ENCODE measurements at regions not wholly inside any gene's neighbourhood (a gene's known extent, or its start where the extent isn't known, plus 50 kb on each side); places are given as distances from the start of the nearest gene placed in this dataset.

DNA sequence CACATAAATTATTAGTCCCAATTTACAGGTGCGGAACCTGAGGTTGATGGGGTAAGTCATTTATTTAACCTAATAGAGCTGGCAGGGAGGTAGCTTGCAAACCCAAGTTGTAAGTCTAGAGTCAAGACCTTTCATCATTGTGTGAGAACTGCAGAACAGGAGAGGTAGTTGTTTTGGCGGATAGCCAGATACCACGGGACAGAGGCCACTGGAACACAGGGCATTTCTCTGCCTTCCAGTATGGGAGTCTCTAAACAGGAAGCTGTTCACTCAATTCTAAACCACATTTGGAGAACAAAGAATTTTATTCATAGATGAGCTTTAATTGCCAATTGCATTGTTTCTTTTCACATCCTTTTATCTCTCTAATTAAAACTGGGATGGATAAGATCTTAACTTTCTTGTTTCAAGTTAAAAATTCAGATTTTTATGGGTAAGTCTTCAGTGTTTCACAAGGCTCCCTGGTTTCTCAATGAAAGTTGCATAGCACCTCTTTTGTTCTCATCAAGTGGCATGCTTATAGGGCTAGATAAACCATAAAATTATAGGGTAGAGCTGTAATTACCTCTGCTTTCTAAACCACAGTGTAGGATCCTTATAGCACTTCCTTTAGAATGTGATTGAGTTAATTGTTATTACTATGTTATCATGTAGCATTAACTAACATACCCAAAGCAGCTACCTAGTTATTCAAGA, 489.0 kb downstream of the GATA3 start:
- DNase-seq (ENCODE audit: low spot score) = no peak
- in situ Hi-C loops (cut with HindIII; ENCODE audit: low sequenced_read_pairs) = no loop called here

DNA sequence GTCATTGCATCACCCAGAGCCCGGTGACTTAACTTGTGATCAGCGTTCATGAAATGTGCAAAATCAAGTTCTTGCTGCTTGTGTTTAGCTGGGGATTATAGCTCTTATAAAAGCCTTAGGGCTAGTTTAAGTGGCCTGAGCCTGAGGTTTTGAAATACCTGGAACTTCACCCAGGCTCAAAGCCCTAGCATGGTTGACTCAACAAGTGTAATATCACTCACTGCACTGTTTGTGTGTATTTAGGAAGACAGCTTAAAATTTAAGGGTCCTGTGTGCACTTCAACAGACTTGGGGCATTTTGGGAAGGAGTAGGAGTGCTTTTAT, 489.5 kb downstream of the GATA3 start:
- in situ Hi-C loops (cut with HindIII; ENCODE audit: low sequenced_read_pairs) = no loop called here
- no peak for DNase-seq (ENCODE audit: low spot score)

DNA sequence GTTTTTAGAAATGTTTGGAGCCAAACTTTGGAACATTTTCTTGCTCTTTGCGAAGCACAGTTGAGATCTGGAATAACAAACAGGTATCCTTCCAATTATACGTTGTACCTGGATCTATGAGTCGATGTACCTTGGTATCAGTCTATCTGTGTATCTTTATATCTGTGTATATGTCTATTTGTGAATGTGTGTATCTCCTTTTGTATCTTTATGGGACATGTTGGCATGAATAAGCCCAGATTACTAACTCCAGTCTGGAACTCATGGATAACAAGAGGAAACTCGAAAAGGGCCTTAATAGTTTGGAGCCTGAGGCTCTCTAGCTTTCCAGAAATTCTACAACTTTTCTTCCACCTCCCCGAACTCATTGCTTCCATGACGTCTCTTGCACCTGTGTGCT, 490.0 kb downstream of the GATA3 start:
- in situ Hi-C loops (cut with HindIII; ENCODE audit: low sequenced_read_pairs) = no loop called here

DNA sequence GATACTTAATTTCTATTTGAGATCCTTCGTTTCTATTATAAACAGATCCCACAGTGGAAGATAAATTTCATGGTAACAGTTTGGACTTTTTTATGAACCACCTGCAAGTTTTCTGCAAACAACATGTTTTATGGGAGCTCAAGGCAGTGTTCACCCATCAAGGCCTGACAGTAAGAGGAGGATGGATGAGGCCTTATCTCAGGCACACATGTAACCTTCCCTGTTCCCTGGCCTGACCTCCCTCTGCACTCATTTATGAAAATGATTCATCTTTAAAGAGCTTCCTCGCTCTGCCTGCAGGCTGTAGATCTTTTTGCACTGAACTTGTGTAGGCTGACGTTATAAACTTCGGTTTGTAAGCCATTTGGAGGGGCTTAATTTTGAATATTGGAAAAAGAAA, 500.1 kb downstream of the GATA3 start:
- no peak for DNase-seq (ENCODE audit: low spot score)
- in situ Hi-C loops (cut with HindIII; ENCODE audit: low sequenced_read_pairs) = no loop called here

More for the DNA sequence above, 490.0 kb downstream of the GATA3 start:
- DNase-seq (ENCODE audit: low spot score) = no peak

DNA sequence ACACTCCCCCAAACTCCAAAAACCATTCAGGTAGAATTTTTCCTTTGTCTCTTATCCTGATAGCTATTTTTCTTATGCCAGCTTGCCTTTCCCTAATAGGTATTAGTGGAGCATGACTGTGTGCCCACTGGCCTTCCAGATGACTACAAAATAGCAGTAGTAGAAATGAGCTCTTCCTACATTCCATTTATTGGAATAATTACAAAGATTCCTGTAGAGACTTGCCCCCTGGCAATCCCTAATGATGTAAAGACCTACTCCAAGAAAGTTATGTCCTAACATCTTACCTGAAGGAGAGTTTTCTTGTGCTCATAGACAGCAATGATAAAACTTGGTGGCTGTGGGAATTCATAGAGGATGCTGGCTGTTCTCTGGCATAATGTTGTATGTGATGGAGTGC, 501.8 kb downstream of the GATA3 start:
- DNase-seq (ENCODE audit: low spot score) = no peak
- in situ Hi-C loops (cut with HindIII; ENCODE audit: low sequenced_read_pairs) = no loop called here

DNA sequence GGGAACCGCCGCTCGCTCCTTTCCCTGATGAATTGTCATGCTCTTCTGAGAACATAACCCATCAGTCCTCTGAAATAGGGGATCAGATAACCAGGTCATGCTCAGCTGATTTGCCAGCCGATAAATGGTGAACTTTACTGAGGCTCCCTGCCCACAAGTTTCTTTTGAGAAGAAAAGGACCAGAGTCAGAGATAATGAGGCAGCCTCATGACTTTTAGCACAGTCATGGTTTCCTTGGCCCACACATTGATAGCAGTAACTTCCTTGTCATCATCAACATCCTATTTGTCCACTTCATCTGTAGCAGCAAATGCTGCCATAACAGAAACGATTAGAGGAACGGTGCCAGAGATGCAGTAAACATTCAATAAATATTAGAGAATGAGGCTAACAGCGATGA, 509.0 kb downstream of the GATA3 start:
- in situ Hi-C loops (cut with HindIII; ENCODE audit: low sequenced_read_pairs) = no loop called here
- no peak for DNase-seq (ENCODE audit: low spot score)

DNA sequence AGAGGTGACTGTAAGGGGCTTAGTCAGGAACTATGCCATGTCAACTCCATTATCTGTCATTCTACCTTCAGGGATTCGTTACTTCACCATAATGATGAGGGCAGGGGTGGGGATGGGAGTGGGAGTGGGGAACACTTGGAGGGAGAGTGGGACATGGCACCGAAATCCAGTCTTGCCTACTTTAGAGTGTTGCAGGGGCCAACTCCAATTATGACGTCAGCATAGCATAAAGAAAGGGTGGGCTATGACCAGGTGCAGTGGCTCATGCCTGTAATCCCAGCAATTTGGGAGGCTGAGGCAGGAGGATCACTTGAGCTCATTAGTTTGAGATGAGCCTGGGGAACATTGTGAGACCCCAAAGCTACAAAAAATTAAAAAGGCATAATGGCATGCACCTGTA, 512.2 kb downstream of the GATA3 start:
- in situ Hi-C loops (cut with HindIII; ENCODE audit: low sequenced_read_pairs) = no loop called here
- DNase-seq (ENCODE audit: low spot score) = no peak

DNA sequence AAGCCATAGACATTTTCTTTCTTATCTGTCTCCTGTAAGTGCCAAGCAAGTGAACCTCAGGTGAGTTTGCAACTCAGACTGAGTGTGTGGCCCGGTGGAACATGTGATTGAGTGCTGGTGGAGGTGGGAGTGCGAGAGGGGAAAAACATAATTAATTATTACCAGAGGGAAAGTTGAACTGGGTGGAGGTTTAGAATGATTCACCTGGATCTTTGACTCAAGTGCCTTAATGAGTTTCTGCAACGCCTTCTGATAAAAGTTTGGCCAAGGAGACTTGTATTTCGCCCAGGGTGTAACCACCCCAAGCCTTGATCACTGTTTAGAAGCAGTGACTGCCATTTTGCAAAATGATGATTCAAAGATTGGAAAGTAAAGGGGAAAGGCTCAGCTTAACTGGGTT, 513.9 kb downstream of the GATA3 start:
- no peak for DNase-seq (ENCODE audit: low spot score)
- in situ Hi-C loops (cut with HindIII; ENCODE audit: low sequenced_read_pairs) = no loop called here

DNA sequence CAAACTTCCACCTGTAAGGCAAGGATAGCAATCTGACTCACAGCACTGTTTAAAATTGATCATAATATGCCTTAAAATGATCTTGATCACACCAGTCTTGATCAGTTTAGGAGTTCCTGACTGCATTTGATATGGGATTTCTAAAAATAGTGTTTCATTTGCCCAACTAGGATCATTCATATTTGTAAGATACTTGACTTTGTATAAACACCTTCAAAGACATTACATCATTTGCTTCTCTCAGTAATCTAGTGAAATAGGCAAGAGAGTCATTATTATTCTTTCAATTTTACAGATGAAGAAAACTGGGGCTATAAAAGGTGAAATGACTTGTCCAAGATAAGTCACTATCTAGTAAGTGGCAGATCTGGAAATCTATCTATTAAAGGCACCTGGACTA, 521.1 kb downstream of the GATA3 start:
- in situ Hi-C loops (cut with HindIII; ENCODE audit: low sequenced_read_pairs) = no loop called here
- DNase-seq (ENCODE audit: low spot score) = no peak

DNA sequence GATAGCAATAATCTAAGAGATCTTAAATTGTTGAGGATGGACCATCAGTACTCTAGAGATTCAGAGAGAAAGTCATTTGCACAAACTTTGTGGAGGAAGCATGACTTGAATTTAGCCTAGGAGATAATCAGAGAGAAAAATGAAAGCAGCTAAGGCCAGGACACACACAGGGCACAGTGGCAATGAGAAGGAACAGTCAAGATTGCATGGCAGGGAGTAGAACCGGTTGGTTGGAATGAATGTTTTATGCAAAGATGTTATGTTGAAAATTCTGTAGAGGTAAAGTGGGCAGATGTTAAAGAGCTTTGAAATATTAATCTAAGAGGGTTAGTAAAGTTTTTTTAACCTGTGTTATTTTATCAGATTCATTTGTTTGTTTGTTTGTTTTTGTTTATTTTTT, 521.8 kb downstream of the GATA3 start:
- in situ Hi-C loops (cut with HindIII; ENCODE audit: low sequenced_read_pairs) = no loop called here
- no peak for DNase-seq (ENCODE audit: low spot score)

DNA sequence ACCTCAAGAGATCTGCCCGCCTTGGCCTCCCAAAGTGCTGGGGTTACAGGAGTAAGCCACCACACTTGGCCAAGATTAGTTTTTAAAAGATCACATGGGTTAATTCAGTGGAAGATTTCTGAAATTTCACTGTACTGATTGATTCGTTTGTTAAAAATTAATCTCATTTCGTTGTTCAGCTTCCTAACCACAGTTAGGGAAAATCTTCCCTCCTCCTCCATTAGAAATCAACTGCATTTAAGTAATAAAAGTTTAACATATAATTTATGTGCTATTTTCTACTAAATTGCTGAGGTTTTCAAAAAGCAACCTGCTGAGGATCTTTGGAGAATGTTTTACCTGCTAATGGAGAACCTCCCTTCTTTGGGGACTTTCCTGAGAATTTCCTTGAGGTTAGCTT, 522.4 kb downstream of the GATA3 start:
- DNase-seq (ENCODE audit: low spot score) = no peak
- in situ Hi-C loops (cut with HindIII; ENCODE audit: low sequenced_read_pairs) = no loop called here

DNA sequence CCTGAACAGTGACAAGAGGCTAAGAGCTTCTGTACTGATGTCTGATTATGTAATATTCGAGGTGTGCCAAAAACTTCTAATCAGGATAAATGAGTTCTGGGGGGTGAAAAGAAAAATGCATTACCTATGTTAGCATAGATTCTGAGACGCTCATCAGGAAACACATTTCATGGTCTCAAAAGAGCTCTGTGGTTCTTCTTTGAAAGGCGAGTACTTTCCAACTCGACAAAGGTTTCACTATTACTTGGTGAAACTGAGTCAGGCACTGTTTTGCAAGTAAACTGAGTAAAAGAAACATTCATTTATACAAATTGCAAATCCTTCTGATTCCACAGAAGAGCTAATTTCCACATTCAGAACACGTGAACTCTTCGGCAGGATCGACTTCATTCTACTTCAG, 523.2 kb downstream of the GATA3 start:
- in situ Hi-C loops (cut with HindIII; ENCODE audit: low sequenced_read_pairs) = no loop called here
- no peak for DNase-seq (ENCODE audit: low spot score)

DNA sequence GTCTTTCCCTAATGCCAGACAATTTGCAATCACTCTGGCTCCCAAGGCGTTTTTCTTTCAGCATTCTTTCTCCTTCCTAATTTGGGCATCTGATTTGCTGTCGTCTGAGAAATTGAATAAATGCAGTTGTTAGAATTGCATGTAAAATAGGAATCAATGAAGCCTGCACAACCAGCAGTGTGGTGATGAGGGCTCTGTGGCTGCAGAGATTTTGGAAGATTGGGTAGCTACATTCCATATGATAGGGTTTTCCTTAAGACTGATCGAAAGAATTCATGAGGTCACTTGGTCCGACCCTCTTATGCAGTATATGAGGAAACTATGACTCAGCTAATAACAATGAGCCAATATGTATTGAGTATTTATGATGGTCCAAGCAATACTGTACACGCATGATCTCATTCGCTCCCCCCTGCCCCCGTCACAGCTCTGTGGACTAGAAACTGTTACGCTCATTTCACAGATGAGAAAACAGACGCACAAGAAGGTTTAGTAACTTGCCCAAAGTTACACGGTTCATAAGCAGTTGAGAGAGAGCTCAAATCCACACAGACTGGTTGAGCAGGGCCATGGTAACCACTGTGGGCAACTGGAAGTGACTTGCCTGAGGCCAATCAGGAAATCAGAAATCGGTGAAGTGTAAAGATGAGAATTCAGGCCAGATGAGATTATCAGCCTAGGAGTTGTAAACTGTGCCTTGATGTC, 527.2 kb downstream of the GATA3 start:
- in situ Hi-C loops (cut with HindIII; ENCODE audit: low sequenced_read_pairs) = no loop called here
- DNase-seq (ENCODE audit: low spot score) = no peak

DNA sequence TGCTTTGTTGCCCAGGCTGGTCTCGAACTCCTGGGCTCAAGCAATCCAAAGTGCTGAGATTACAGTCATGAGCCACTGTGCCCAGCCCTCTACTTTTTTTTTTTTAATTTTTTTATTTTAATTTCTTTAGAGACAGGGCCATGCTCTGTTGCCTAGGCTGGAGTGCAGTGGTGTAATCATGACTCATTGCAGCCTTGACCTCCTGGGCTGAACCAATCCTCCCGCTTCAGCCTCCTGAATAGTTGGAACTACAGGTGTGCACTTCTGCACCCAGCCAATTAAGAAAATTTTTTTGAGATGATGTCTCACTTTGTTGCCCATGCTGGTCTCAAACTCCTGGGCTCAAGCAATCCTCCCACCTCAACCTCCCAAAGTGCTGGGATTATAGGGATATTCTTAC, 528.6 kb downstream of the GATA3 start:
- no peak for DNase-seq (ENCODE audit: low spot score)
- in situ Hi-C loops (cut with HindIII; ENCODE audit: low sequenced_read_pairs) = no loop called here

DNA sequence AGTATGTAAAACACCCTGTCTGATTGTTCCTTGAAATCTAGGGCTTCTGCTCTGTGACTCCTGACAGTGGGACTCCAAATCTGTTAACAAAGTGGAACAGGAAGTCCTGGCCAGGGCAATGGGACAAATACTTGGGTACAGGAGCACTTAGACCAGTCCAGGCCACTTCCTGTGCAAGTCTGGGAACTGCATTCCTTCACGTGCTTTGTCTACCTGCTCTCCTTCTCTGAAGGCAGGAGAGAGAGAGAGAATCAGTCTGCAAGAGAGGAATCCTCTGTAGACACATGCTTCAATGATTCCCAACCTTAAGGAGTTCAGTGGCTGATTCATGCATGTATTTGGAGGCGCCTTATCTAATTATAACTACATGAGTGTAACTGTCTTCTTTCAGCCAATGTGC, 530.2 kb downstream of the GATA3 start:
- in situ Hi-C loops (cut with HindIII; ENCODE audit: low sequenced_read_pairs) = no loop called here
- DNase-seq (ENCODE audit: low spot score) = no peak

DNA sequence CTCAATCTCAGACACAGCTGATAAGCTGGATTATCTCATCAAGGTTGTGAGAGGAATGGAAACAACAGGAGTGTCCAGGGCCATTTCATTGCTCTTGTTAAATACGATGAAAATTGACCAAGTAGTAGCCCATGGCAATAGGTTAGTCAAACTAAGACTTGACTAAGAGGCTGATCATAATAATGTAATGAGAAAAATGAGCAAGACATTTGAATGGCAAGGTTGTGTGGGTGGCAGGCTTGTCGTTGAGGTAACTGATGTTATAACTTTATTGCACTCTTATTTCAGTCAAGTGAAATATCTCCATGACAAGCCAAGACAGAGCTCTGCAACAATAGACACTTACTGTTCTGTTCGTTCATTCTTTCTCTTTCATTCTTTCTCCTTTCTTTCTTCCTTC, 532.0 kb downstream of the GATA3 start:
- no peak for DNase-seq (ENCODE audit: low spot score)
- in situ Hi-C loops (cut with HindIII; ENCODE audit: low sequenced_read_pairs) = no loop called here

DNA sequence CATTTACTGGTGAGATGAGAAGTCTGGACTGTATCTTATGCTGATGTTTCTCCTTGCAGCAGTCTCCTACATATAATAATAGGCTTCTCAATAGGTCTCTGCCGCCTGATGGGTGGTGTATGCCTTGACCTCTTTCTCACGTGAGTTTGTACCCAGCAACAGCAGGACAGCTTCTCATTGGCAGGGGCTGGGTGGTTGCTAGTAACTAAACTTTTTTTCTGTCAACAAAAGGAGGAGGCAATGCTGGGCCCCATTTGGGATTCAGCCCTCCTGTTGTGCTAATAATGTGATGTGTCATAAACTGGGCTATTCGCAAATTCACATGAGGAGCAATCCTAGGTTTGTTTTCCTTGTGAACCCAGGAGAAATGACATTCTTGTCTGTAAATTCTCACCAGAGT, 533.6 kb downstream of the GATA3 start:
- DNase-seq (ENCODE audit: low spot score) = no peak
- in situ Hi-C loops (cut with HindIII; ENCODE audit: low sequenced_read_pairs) = no loop called here

DNA sequence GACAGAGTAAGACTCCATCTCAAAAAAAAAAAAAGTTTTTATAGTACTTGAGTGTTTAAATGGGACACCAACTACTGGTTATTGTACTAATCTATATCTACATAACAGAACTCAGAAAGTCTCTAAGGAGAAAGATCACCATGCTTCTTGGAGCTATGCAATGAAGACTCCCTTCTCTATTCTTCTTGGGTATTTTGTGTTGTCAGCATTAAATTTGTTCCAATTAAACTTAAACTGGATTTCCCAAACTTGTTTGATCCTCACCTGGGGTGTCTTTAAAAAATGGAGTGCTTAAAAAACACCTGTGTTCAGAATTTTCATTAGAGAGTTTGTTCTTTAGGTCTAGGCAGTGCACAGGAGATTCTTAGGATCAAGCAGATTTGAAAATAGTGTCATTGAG, 536.0 kb downstream of the GATA3 start:
- DNase-seq (ENCODE audit: low spot score) = no peak
- in situ Hi-C loops (cut with HindIII; ENCODE audit: low sequenced_read_pairs) = no loop called here

DNA sequence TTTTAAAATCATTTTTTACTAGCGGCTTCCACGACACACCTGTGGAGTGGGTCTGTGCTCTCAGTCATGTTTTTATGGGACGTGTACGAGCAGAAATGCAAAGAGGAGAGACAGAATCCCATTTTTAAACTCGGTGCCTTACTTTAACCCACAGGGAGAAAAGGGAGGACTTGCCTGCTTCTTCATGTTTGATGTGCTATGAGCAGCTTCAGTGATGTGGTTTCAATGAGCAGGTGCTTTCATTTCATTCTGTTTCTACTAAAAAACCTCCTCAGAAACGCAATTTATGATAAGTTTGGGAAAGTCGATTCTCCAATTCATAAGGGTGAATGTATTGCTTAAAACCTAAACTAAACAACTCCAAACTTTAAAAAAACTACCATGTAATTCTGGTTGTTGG, 537.2 kb downstream of the GATA3 start:
- in situ Hi-C loops (cut with HindIII; ENCODE audit: low sequenced_read_pairs) = no loop called here
- no peak for DNase-seq (ENCODE audit: low spot score)

DNA sequence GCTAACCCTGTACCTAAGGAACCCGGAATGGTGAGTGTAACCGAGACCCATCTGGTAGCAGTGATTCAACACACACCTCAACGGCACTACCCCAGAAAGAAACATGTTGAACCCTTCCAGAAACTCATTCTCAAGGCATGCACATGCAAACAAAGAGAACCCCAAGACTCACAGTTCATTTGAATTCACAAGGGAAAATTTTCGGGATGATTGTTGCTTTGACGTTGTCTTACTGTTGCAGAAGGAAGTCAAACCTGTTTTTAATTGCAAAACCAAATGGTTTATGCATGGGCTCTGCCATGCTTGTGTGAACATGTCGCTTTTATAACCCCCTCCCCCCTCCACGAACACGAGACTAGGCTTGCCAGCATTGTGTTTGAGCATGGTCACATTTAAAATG, 539.7 kb downstream of the GATA3 start:
- no peak for DNase-seq (ENCODE audit: low spot score)
- in situ Hi-C loops (cut with HindIII; ENCODE audit: low sequenced_read_pairs) = no loop called here

DNA sequence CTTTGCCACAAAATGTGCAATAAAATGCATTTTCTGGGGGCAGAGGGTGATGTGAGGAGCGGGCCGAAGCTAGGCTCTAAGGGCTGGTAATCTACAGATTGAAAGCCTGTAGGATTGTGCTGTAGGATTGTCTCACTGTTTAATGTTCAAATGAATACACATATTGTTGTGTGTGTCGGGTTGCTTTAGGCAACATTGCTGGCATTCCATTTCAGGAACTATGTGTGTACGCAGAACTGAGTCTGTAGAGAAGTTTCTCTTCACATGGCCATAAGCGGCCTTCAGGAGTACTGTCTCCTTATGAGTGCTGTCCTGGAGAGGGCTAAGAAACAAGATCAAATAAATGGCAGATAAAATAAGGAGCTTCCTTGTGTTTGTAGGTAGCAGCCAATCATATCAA, 540.2 kb downstream of the GATA3 start:
- in situ Hi-C loops (cut with HindIII; ENCODE audit: low sequenced_read_pairs) = no loop called here
- no peak for DNase-seq (ENCODE audit: low spot score)
